OCI-M1 (cell line): ENCODE measurements at regions not wholly inside any gene's neighbourhood (a gene's known extent, or its start where the extent isn't known, plus 50 kb on each side); places are given as distances from the start of the nearest gene placed in this dataset.
A peak's percentile ranks its signal among the peaks of the same experiment; 100 is the strongest.
"Not testable (repeated sequence)": the region's sequence is repeated elsewhere in the genome, so short reads cannot be mapped to it uniquely, and the experiment has no call there.

Source experiments
- DNase-seq: peaks from one replicate; lab custom pipeline; 2025; lab: John Stamatoyannopoulos, UW

- DNase-seq, result no peak
These were observed 633.0 kb downstream of the LRRC70 start for GRCh38 chr5:63211448-63212132.

- DNase-seq, result no peak
These were observed 627.4 kb downstream of the LRRC70 start for GRCh38 chr5:63205976-63206375.

GRCh38 chr5:63201738-63202137, 623.1 kb downstream of the LRRC70 start:
- DNase-seq, result no peak

GRCh38 chr5:63194126-63194525, 615.5 kb downstream of the LRRC70 start:
- DNase-seq, result no peak

- DNase-seq, result not testable (repeated sequence)
These were observed 601.6 kb downstream of the LRRC70 start for GRCh38 chr5:63180190-63180589.

GRCh38 chr5:63175850-63176249, 597.2 kb downstream of the LRRC70 start:
- no peak for DNase-seq

- no peak for DNase-seq
These were observed 591.9 kb downstream of the LRRC70 start for GRCh38 chr5:63170486-63170885.

GRCh38 chr5:63164838-63165535, 586.4 kb downstream of the LRRC70 start:
- no peak for DNase-seq

- no peak for DNase-seq
These were observed 585.7 kb downstream of the LRRC70 start for GRCh38 chr5:63164339-63164738.

GRCh38 chr5:63155310-63155631, 576.7 kb downstream of the LRRC70 start:
- no peak for DNase-seq

- DNase-seq, result no peak
These were observed 576.1 kb downstream of the LRRC70 start for GRCh38 chr5:63154476-63155309.

GRCh38 chr5:63152871-63153270, 574.3 kb downstream of the LRRC70 start:
- no peak for DNase-seq

GRCh38 chr5:63145167-63145566, 566.5 kb downstream of the LRRC70 start:
- no peak for DNase-seq

- no peak for DNase-seq
These were observed 563.0 kb downstream of the LRRC70 start for GRCh38 chr5:63141591-63141990.

- no peak for DNase-seq
These were observed 556.7 kb downstream of the LRRC70 start for GRCh38 chr5:63135291-63135690.

GRCh38 chr5:63131626-63132285, 553.1 kb downstream of the LRRC70 start:
- DNase-seq, result peak; percentile 70

GRCh38 chr5:63128761-63129160, 550.1 kb downstream of the LRRC70 start:
- no peak for DNase-seq

- peak; percentile 24 for DNase-seq
These were observed 549.4 kb downstream of the LRRC70 start for GRCh38 chr5:63128018-63128417.

- no peak for DNase-seq
These were observed 548.4 kb downstream of the LRRC70 start for GRCh38 chr5:63127054-63127453.

- DNase-seq, result peak; percentile 90
These were observed 547.2 kb downstream of the LRRC70 start for GRCh38 chr5:63125862-63126261.

GRCh38 chr5:63125392-63125791, 546.8 kb downstream of the LRRC70 start:
- DNase-seq, result peak; percentile 29

- no peak for DNase-seq
These were observed 545.6 kb downstream of the LRRC70 start for GRCh38 chr5:63124266-63124665.
